ENCODE measurements at regions not wholly inside any gene's neighbourhood (a gene's known extent, or its start where the extent isn't known, plus 50 kb on each side); places are given as distances from the start of the nearest gene placed in this dataset.

DNA sequence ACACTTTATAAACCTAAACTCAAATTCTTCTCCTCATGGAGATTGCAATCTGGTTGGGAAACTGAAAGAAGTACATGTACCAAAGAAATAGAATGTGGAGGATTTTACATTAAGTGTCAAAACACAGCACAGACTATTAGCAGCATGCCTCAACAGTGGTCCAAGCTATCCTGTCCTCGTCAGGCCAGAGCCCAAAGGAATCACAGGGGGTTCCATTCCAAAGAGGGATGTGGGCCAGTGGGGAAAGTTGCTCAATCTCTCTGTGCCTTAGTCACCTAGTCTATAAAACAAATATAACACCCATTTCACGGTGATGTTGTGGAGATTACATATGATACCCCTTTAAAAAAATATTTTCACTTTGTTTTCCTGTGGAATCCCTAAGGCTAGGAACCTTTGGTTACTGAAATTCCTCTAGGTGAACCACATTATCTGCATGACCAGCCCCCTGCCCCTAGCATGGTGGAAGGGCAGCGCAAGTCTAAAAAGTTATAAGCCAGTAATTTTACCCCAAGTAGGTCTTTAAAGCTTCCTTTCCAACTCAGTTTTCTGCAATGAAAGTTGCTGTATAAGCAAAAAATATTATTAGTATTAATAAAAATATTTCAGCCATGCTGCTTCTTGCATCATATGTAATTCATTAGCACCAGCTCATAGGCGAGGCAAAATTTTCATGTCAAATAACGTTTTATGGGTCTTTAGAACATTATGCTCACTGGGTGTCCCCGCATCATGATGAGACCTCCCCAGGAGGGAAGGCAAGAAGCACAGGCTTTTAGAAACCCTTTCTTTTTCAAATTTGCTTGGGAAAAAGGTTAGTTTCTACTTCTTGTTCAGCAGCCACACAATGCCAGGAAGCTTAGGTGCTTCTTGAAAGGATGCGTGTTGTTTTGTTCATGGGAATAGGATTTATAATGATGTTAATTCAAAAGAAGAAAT, 548.8 kb upstream of the PKN2 start:
- TF ChIP-seq, protein P1, sequence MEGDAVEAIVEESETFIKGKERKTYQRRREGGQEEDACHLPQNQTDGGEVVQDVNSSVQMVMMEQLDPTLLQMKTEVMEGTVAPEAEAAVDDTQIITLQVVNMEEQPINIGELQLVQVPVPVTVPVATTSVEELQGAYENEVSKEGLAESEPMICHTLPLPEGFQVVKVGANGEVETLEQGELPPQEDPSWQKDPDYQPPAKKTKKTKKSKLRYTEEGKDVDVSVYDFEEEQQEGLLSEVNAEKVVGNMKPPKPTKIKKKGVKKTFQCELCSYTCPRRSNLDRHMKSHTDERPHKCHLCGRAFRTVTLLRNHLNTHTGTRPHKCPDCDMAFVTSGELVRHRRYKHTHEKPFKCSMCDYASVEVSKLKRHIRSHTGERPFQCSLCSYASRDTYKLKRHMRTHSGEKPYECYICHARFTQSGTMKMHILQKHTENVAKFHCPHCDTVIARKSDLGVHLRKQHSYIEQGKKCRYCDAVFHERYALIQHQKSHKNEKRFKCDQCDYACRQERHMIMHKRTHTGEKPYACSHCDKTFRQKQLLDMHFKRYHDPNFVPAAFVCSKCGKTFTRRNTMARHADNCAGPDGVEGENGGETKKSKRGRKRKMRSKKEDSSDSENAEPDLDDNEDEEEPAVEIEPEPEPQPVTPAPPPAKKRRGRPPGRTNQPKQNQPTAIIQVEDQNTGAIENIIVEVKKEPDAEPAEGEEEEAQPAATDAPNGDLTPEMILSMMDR (IDR thresholded peaks at IDR 0.05; ENCODE audit: unreplicated experiment): no peak
- Mint-ChIP-seq H3K27ac (ENCODE audit: low read depth, unreplicated experiment) (no peak overlapping the region), H3K36me3 (ENCODE audit: insufficient read depth, unreplicated experiment) (no peaks in the 10 kb centered on the region), H3K4me1 (ENCODE audit: insufficient read depth, unreplicated experiment) (no peaks in the 10 kb centered on the region), H3K27me3 (ENCODE audit: insufficient read depth, unreplicated experiment) (no peaks in the 10 kb centered on the region), H3K9me3 (ENCODE audit: unreplicated experiment) (no peaks in the 10 kb centered on the region), H3K4me3 (ENCODE audit: unreplicated experiment) (no peak overlapping the region)
- CTCF ChIA-PET: interaction anchor here (1.3 kb wide), 1 partner anchor 45 kb away, joined by 3 read pairs; no protein-coding TSS in a partner anchor
- no TSS peak for BruUV-seq (replicated peaks)
- POLR2A ChIA-PET: interaction anchor here (0.5 kb wide), 1 partner anchor 104 kb away, joined by 3 read pairs; no protein-coding TSS in a partner anchor
- DNase-seq (ENCODE audit: unreplicated experiment): no peak
- intact Hi-C loops (cut with micrococcal nuclease): no loop called here

DNA sequence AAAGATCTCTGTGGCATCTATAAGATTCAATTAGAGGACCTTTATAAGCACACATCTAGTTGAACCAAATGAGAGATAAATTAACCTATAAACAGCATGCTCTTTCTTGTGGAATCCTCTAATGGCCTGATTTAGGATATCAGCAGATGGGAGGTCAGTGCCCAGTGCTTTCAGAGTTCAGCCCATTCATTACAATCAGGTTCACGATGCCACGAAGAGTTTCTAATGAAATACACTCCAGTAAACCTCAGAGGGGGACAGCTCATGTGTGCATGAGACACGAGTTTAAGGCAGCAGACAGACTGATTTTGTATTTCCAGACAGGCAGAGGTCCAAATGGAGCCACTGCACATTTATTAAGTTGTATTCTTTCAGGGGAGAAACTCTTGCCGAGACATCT, 544.4 kb upstream of the PKN2 start:
- intact Hi-C loops (cut with micrococcal nuclease): no loop called here
- Mint-ChIP-seq H3K9me3 (ENCODE audit: unreplicated experiment) (no peaks in the 10 kb centered on the region), H3K4me3 (ENCODE audit: unreplicated experiment) (no peak overlapping the region), H3K4me1 (ENCODE audit: insufficient read depth, unreplicated experiment) (peaks cover 4% of the 10 kb centered on the region), H3K27ac (ENCODE audit: low read depth, unreplicated experiment) (no peak overlapping the region), H3K27me3 (ENCODE audit: insufficient read depth, unreplicated experiment) (peaks cover 3% of the 10 kb centered on the region), H3K36me3 (ENCODE audit: insufficient read depth, unreplicated experiment) (no peaks in the 10 kb centered on the region)
- CTCF ChIA-PET: no interaction called here
- TF ChIP-seq, protein P1 (IDR thresholded peaks at IDR 0.05; ENCODE audit: unreplicated experiment): no peak
- no peak for DNase-seq (ENCODE audit: unreplicated experiment)
- no TSS peak for BruUV-seq (replicated peaks)
- POLR2A ChIA-PET: interaction anchor here (0.5 kb wide), 1 partner anchor 375 kb away, joined by 3 read pairs; no protein-coding TSS in a partner anchor

DNA sequence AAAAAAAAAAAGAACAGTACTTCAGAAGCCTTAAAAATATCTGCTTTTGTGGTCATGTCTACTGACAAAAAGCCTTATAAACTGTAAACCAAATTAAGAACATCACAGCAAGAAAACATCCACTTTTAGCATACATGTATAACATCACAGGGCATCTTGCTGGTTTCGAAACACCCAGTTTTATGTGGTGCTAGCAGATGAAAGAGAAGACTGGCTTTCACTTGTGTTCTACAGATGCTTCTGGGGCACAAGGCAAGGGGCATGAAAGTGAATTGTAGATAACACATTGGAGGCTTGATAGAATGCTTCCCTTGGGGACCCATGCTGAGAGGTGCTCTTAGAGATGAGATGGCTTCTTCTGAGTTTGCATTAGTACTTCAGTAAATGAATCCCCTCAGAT, 543.7 kb upstream of the PKN2 start:
- BruUV-seq (replicated peaks): no TSS peak
- H3K9me3 Mint-ChIP-seq (ENCODE audit: unreplicated experiment): no peaks in the 10 kb centered on the region
- no peaks in the 10 kb centered on the region for H3K36me3 Mint-ChIP-seq (ENCODE audit: insufficient read depth, unreplicated experiment)

DNA sequence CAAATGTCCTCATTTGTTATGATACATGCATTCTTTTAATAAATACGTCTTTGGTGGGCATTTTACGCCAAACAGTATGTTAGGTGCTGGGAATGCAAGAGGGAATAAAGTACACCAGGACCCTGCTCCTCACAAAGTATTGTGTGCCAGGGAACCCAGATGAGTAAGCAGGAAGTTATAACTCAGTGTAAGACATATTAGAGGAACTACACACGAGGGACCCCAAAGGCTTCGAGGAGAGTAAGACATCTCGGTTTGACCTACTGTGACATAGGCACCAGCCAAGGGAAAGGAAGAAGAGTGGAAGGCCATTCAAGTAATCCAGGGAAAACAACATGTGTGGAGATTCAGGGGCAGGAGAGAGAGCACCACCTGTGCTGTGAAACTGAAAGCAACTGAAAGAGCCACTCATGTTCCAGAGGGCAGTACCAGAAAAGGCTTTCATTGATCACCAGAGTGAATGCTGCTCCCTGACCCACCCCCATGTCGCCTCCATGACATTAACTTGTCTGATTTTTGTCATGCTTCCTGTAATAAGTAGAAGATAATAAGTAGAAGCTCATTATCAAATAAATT, 542.5 kb upstream of the PKN2 start:
- no TSS peak for BruUV-seq (replicated peaks)
- Mint-ChIP-seq H3K4me1 (ENCODE audit: insufficient read depth, unreplicated experiment) (peaks cover 4% of the 10 kb centered on the region), H3K27me3 (ENCODE audit: insufficient read depth, unreplicated experiment) (peaks cover 23% of the 10 kb centered on the region), H3K27ac (ENCODE audit: low read depth, unreplicated experiment) (peak overlapping the region; percentile 8), H3K36me3 (ENCODE audit: insufficient read depth, unreplicated experiment) (no peaks in the 10 kb centered on the region), H3K9me3 (ENCODE audit: unreplicated experiment) (no peaks in the 10 kb centered on the region), H3K4me3 (ENCODE audit: unreplicated experiment) (peak overlapping the region; percentile 25)
- ChIA-PET CTCF (interaction anchor here (0.7 kb wide), 1 partner anchor 23 kb away, joined by 6 read pairs; no protein-coding TSS in a partner anchor), POLR2A (no interaction called here)
- TF ChIP-seq, protein P1 (IDR thresholded peaks at IDR 0.05; ENCODE audit: unreplicated experiment): no peak
- DNase-seq (ENCODE audit: unreplicated experiment): no peak
- intact Hi-C loops (cut with micrococcal nuclease): no loop called here

More for the DNA sequence above, 543.7 kb upstream of the PKN2 start:
- DNase-seq (ENCODE audit: unreplicated experiment): no peak
- ChIA-PET POLR2A (no interaction called here), CTCF (no interaction called here)
- H3K4me1 Mint-ChIP-seq (ENCODE audit: insufficient read depth, unreplicated experiment): peaks cover 4% of the 10 kb centered on the region
- H3K4me3 Mint-ChIP-seq (ENCODE audit: unreplicated experiment): no peak overlapping the region
- H3K27me3 Mint-ChIP-seq (ENCODE audit: insufficient read depth, unreplicated experiment): peaks cover 10% of the 10 kb centered on the region
- intact Hi-C loops (cut with micrococcal nuclease): no loop called here
- no peak overlapping the region for H3K27ac Mint-ChIP-seq (ENCODE audit: low read depth, unreplicated experiment)
- TF ChIP-seq, protein P1 (IDR thresholded peaks at IDR 0.05; ENCODE audit: unreplicated experiment): no peak

All from MCF 10A (cell line).